Effector memory CD8-positive, alpha-beta T cell (primary cell): ENCODE measurements at regions not wholly inside any gene's neighbourhood (a gene's known extent, or its start where the extent isn't known, plus 50 kb on each side); places are given as distances from the start of the nearest gene placed in this dataset.
A peak's percentile ranks its signal among the peaks of the same experiment; 100 is the strongest.

Experiments used
- ATAC-seq: fragments of 150-1000 bp; cut with Tn5 transposase; replicated peaks from 2 replicates; pipeline ENCODE4 v1.10.0; 2021; ENCODE audit warnings: mild to moderate bottlenecking, moderate library complexity
- DNase-seq, 3 experiments: peaks; one replicate each; pipeline ENCODE4 v3.0.0; 2021
- H3K27ac Mint-ChIP-seq, 2 donors: one replicate each; pipeline ENCODE4 v1.8.0; 2022; ENCODE audit warnings: mild to moderate bottlenecking in 2 of 2, mixed read lengths in 2 of 2, moderate library complexity in 2 of 2
- H3K27me3 Mint-ChIP-seq, 2 donors: one replicate each; pipeline ENCODE4 v1.8.0; 2022; ENCODE audit warnings: mixed read lengths in 2 of 2
- H3K36me3 Mint-ChIP-seq: one replicate; pipeline ENCODE4 v1.8.0; 2022; ENCODE audit warnings: mild to moderate bottlenecking, moderate library complexity, mixed read lengths; ENCODE audit not compliant: insufficient read depth
- H3K4me1 Mint-ChIP-seq, 2 donors: one replicate each; pipeline ENCODE4 v1.8.0; 2022; ENCODE audit warnings: low read depth in 2 of 2, mixed read lengths in 2 of 2
- H3K4me3 Mint-ChIP-seq, 2 donors: one replicate each; pipeline ENCODE4 v1.8.0; 2022; ENCODE audit warnings: mild to moderate bottlenecking in 2 of 2, mixed read lengths in 2 of 2, moderate library complexity in 2 of 2
- H3K9me3 Mint-ChIP-seq, 2 donors: one replicate each; pipeline ENCODE4 v1.8.0; 2022; ENCODE audit warnings: mixed read lengths in 2 of 2

GRCh38 chr9:36450110-36450732 is 50.2 kb upstream of the RNF38 start:
- H3K36me3 Mint-ChIP-seq = peaks cover 3% of the 10 kb centered on the region
- no peak overlapping the region for H3K4me3 Mint-ChIP-seq
- no peaks in the 10 kb centered on the region for H3K27me3 Mint-ChIP-seq
- no peak for ATAC-seq
- peaks cover 10 to 30% of the 10 kb centered on the region in 2 donors for H3K4me1 Mint-ChIP-seq
- peak in 1 of 3 experiments; percentile 30 for DNase-seq
- no peaks in the 10 kb centered on the region for H3K9me3 Mint-ChIP-seq
- no peak overlapping the region for H3K27ac Mint-ChIP-seq
